Coronary artery (tissue), 2 donors: ENCODE measurements at regions not wholly inside any gene's neighbourhood (a gene's known extent, or its start where the extent isn't known, plus 50 kb on each side); places are given as distances from the start of the nearest gene placed in this dataset.

Experiments
- DNase-seq: peaks from one replicate; pipeline ENCODE4 v3.0.0-alpha.2; 2017; ENCODE audit warnings: low spot score
- H3K27ac ChIP-seq, 2 donors: fragments of 200-600 bp; sonication (generic); one replicate each; pipeline ENCODE4 v1.5.1; 2016 to 2019
- H3K4me3 ChIP-seq: fragments of 200-600 bp; sonication (generic); 2 replicates; pipeline ENCODE4 v1.5.1; 2016; ENCODE audit warnings: mild to moderate bottlenecking, moderate library complexity
- TF ChIP-seq, protein P1 (sequence below): fragments of 200-600 bp; sonication (generic); IDR thresholded peaks from one replicate; pipeline ENCODE4 v1.5.1; 2019; ENCODE audit warnings: antibody characterized with exemption

DNA sequence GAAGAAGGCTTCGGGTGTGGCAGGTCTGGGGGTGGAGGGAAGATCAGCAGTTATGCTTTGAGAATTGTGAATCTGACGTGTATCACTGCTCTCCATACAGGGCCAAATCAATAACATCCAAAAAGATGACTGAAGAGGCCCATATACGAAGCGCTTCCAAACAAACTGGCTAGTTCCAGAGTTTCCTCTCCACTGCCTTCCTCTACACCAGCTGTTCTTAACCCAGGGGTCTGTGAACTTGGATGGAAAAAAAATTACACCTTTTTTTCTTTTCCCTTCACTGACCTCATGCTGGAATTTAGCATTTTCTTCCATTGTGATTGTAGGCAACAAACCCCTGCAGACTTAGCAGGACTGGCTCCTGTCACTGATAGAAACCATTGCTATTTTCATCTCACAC is 77.1 kb upstream of the NBL1 start:
- no peak overlapping the region for H3K4me3 ChIP-seq
- TF ChIP-seq, protein P1, sequence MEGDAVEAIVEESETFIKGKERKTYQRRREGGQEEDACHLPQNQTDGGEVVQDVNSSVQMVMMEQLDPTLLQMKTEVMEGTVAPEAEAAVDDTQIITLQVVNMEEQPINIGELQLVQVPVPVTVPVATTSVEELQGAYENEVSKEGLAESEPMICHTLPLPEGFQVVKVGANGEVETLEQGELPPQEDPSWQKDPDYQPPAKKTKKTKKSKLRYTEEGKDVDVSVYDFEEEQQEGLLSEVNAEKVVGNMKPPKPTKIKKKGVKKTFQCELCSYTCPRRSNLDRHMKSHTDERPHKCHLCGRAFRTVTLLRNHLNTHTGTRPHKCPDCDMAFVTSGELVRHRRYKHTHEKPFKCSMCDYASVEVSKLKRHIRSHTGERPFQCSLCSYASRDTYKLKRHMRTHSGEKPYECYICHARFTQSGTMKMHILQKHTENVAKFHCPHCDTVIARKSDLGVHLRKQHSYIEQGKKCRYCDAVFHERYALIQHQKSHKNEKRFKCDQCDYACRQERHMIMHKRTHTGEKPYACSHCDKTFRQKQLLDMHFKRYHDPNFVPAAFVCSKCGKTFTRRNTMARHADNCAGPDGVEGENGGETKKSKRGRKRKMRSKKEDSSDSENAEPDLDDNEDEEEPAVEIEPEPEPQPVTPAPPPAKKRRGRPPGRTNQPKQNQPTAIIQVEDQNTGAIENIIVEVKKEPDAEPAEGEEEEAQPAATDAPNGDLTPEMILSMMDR = no peak
- no peak for DNase-seq
- H3K27ac ChIP-seq = no peak overlapping the region

- Histone ChIP-seq H3K27ac (peak overlapping the region; percentile 73 to 79), H3K4me3 (peak overlapping the region; percentile 39)
- DNase-seq = no peak
- TF ChIP-seq, protein P1 = no peak
Measured at GRCh38 chr1:19564366-19564765, 79.0 kb upstream of the CAPZB start.

- peak overlapping the region; percentile 39 for H3K4me3 ChIP-seq
- TF ChIP-seq, protein P1 = no peak
- H3K27ac ChIP-seq = peak overlapping the region; percentile 73 to 79
- DNase-seq = peak; percentile 83
Measured at GRCh38 chr1:19563324-19564097, 78.2 kb upstream of the CAPZB start.

GRCh38 chr1:19562847-19563246 is 77.5 kb upstream of the CAPZB start:
- TF ChIP-seq, protein P1 = no peak
- Histone ChIP-seq H3K4me3 (no peak overlapping the region), H3K27ac (peak overlapping the region; percentile 73 to 79)
- DNase-seq = no peak

DNA sequence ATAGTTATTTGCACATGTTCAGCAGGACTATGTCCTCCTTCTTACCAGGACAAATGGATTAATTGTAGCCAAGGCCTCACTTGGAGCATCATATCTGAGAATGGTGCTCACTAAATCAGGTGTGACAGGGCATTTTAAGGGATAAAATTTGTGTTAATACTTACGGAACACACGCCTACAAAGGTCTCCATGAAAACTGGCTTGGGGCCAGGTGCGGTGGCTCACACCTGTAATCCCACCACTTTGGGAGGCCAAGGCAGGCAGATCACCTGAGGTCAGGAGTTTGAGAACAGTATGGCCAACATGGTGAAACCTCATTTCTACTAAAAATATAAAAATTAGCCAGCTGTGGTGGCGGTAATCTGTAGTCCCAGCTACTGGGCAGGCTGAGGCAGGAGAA is 75.1 kb upstream of the CAPZB start:
- no peak overlapping the region for H3K4me3 ChIP-seq
- TF ChIP-seq, protein P1 = no peak
- no peak overlapping the region for H3K27ac ChIP-seq
- DNase-seq = no peak

DNA sequence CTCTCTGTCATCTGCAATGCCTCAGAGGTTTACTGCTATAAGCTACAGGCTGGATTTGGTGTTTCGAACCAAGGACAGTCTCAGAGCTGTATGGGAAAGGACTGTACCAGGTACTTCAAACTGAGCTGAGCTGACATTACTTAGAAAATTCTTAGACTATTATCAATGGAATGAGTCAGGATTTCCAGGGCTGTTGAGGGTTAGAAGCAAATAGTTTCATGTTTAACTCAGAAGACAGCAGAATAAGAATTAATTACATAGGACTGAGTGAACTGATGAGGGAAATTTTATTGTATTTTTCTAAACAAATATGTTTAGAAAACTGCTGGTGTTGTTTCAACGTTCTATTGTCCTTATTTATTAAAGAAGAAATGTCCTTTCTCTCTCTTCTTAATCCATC is 74.3 kb upstream of the CAPZB start:
- Histone ChIP-seq H3K27ac (no peak overlapping the region), H3K4me3 (no peak overlapping the region)
- TF ChIP-seq, protein P1 = no peak
- no peak for DNase-seq

GRCh38 chr1:19557609-19558051 is 72.3 kb upstream of the CAPZB start:
- Histone ChIP-seq H3K27ac (no peak overlapping the region), H3K4me3 (no peak overlapping the region)
- TF ChIP-seq, protein P1 = no peak
- no peak for DNase-seq
